Right lobe of liver (tissue), 6 donors: ENCODE measurements at regions not wholly inside any gene's neighbourhood (a gene's known extent, or its start where the extent isn't known, plus 50 kb on each side); places are given as distances from the start of the nearest gene placed in this dataset.

Experiments
- ATAC-seq, 4 donors: fragments of 200-7000 bp; cut with Tn5 transposase; one replicate each; pipeline ENCODE4 v1.9.1; 2020; ENCODE audit warnings: mild to moderate bottlenecking in 4 of 4, moderate library complexity in 4 of 4
- DNase-seq, 3 donors: peaks; one replicate each; pipeline ENCODE4 v3.0.0-alpha.2; 2020
- H3K27ac ChIP-seq, 3 donors: fragments of 200-600 bp; one replicate each; pipeline ENCODE4 v1.8.0; 2022
- H3K27me3 ChIP-seq, 2 donors: fragments of 200-600 bp; one replicate each; pipeline ENCODE4 v1.8.0; 2022
- H3K36me3 ChIP-seq, 4 donors: fragments of 200-600 bp; sonication (generic) in 1 of 4; one replicate each; pipeline versions ENCODE4 v1.5.1 to v1.8.0; 2017 to 2022; ENCODE audit warnings: control low read depth in 1 of 4
- H3K4me1 ChIP-seq, 4 donors: fragments of 200-600 bp; sonication (generic) in 1 of 4; one replicate each; pipeline versions ENCODE4 v1.5.1 to v1.8.0; 2017 to 2022; ENCODE audit warnings: control low read depth in 1 of 4
- H3K4me3 ChIP-seq, 3 donors: fragments of 200-600 bp; one replicate each; pipeline ENCODE4 v1.8.0; 2022
- H3K9me3 ChIP-seq, 4 donors: fragments of 200-600 bp; sonication (generic) in 1 of 4; one replicate each; pipeline versions ENCODE4 v1.5.1 to v1.8.0; 2017 to 2022; ENCODE audit warnings: control low read depth in 1 of 4
- POLR2A ChIP-seq: fragments of 450-650 bp; IDR thresholded peaks from one replicate; pipeline ENCODE4 v1.6.1; 2017; ENCODE audit warnings: antibody characterized with exemption, mild to moderate bottlenecking
- WGBS: methylation state at CpG from one replicate; pipeline ENCODE4 v1.1.6; 2018; ENCODE audit warnings: low coverage, low lambda C conversion rate; ENCODE audit not compliant: insufficient coverage; ENCODE audit errors: missing lambda C conversion rate; 5-methylcytosine and 5-hydroxymethylcytosine counted together
- intact Hi-C, 2 donors: fragments of 100-400 bp; cut with DNase I; formaldehyde crosslinking; loops; one replicate each; pipeline versions ENCODE4 v1.11.2 to v1.14.1; 2022
- TF ChIP-seq, protein P1 (sequence below), 4 donors: fragments of 200-600 bp in 3 of 4; fragments of 450-650 bp in 1 of 4; IDR thresholded peaks; one replicate each; pipeline versions ENCODE4 v1.5.1 to v1.8.0; 2016 to 2022; ENCODE audit warnings: antibody characterized with exemption in 4 of 4, mild to moderate bottlenecking in 2 of 4
- donor health status: DM: no; HTN: yes; CAD: no.
- donor health status: DM: no; HTN: no; CAD: no.
- donor health status: DM: no; HTN: no; CAD: no.
- donor health status: DM: no; HTN: yes; CAD: no.
- donor health status: DM: no; HTN: yes; CAD: no.

DNA sequence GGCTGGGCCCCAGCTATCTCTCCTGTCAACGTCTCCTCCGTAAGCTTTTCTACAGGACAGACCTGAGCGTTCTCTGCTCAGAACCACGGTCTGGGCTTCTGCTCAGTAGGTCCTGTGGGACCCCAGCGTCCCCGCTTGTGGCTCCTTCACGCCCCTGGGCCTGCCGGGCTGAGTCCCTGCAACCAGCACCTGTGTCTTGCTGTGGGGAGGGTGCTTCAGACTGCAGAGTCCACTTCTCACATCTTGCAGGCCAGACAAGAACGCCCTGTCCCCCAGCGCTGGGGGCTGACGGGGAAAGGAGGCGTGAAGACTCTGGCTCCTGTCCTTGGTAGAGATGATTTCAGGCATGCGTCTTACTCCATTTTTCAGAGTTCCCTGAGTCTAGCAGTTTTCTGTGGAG lies 1480.8 kb downstream of the BRD1 start:
- ATAC-seq (no peak), DNase-seq (peak in 1 of 3 donors; percentile 47)
- H3K4me3 ChIP-seq = no peak overlapping the region
- no peaks in the 10 kb centered on the region for H3K36me3 ChIP-seq
- no peak overlapping the region for H3K27ac ChIP-seq
- no peaks in the 10 kb centered on the region for H3K4me1 ChIP-seq
- H3K27me3 ChIP-seq = no peaks in the 10 kb centered on the region
- no peaks in the 10 kb centered on the region for H3K9me3 ChIP-seq
- intact Hi-C loops = no loop called here
- 59% methylated on average over 8 of the region's 13 CpGs for WGBS
- no peak for TF ChIP-seq POLR2A
- TF ChIP-seq, protein P1, sequence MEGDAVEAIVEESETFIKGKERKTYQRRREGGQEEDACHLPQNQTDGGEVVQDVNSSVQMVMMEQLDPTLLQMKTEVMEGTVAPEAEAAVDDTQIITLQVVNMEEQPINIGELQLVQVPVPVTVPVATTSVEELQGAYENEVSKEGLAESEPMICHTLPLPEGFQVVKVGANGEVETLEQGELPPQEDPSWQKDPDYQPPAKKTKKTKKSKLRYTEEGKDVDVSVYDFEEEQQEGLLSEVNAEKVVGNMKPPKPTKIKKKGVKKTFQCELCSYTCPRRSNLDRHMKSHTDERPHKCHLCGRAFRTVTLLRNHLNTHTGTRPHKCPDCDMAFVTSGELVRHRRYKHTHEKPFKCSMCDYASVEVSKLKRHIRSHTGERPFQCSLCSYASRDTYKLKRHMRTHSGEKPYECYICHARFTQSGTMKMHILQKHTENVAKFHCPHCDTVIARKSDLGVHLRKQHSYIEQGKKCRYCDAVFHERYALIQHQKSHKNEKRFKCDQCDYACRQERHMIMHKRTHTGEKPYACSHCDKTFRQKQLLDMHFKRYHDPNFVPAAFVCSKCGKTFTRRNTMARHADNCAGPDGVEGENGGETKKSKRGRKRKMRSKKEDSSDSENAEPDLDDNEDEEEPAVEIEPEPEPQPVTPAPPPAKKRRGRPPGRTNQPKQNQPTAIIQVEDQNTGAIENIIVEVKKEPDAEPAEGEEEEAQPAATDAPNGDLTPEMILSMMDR (IDR thresholded peaks at IDR 0.05) = no peak

GRCh38 chr22:48346311-48346710 lies 1481.4 kb downstream of the BRD1 start:
- Histone ChIP-seq H3K36me3 (no peaks in the 10 kb centered on the region), H3K27me3 (no peaks in the 10 kb centered on the region), H3K4me1 (no peaks in the 10 kb centered on the region), H3K4me3 (no peak overlapping the region), H3K9me3 (no peaks in the 10 kb centered on the region), H3K27ac (no peak overlapping the region)
- intact Hi-C loops = no loop called here
- 73% methylated on average over 4 of the region's 12 CpGs for WGBS
- ATAC-seq = no peak
- DNase-seq = peak in 1 of 3 donors; percentile 37
- no peak for TF ChIP-seq POLR2A
- TF ChIP-seq, protein P1 (IDR thresholded peaks at IDR 0.05) = no peak

DNA sequence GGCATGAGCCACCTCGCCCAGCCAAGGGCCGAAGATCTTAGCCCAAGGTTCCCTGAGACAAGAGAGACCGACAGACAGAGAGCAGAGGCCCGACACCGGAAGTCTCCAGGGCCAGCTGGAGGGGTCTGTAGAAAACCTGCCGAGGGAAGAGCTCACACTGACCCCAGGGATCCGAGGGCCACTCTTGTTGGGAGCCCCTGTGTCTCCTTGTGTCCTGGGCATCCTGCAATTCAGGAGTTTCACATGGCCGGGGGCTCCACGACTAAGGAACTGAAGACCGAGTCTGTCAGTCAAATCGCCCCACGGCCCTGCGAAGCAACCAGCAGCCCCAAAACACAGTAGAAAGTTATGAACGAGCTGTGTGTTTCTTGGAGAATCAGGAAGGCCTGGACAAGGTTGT lies 1482.0 kb downstream of the BRD1 start:
- no peak for ATAC-seq
- 63% methylated on average over 8 of the region's 14 CpGs for WGBS

DNA sequence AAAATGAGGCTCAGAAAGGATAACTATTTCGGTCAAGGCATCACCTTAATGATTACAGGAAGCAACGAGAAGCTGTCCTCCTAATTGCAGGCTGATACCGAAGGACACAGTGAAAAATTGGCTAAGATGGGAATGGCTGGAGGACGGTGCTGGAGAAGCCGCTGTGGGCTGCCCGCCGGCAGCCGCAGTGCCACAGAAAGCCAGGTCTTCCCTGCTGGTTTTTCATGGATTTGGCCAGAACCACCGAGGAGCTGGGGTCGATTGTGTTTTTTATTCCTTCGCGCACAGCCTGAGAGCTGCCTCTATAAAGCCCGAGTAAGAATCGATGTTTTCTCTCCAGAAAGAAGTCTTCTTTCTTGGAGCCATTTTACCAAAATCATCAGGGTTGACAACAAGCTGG lies 1484.2 kb downstream of the BRD1 start:
- no peaks in the 10 kb centered on the region for H3K36me3 ChIP-seq
- ATAC-seq (no peak), DNase-seq (no peak)
- no peak overlapping the region for H3K27ac ChIP-seq
- H3K27me3 ChIP-seq = no peaks in the 10 kb centered on the region
- H3K4me3 ChIP-seq = no peak overlapping the region
- intact Hi-C loops = no loop called here
- WGBS = 70% methylated on average over 12 of the region's 14 CpGs
- TF ChIP-seq POLR2A = no peak
- TF ChIP-seq, protein P1 (IDR thresholded peaks at IDR 0.05) = no peak
- H3K4me1 ChIP-seq = no peaks in the 10 kb centered on the region
- H3K9me3 ChIP-seq = no peaks in the 10 kb centered on the region

More for the DNA sequence above, 1482.0 kb downstream of the BRD1 start:
- Histone ChIP-seq H3K4me1 (no peaks in the 10 kb centered on the region), H3K27ac (no peak overlapping the region), H3K4me3 (no peak overlapping the region), H3K36me3 (no peaks in the 10 kb centered on the region), H3K9me3 (no peaks in the 10 kb centered on the region), H3K27me3 (no peaks in the 10 kb centered on the region)
- TF ChIP-seq, protein P1 (IDR thresholded peaks at IDR 0.05) = no peak
- no peak for TF ChIP-seq POLR2A
- intact Hi-C loops = no loop called here
- DNase-seq = peak in 1 of 3 donors; percentile 25

DNA sequence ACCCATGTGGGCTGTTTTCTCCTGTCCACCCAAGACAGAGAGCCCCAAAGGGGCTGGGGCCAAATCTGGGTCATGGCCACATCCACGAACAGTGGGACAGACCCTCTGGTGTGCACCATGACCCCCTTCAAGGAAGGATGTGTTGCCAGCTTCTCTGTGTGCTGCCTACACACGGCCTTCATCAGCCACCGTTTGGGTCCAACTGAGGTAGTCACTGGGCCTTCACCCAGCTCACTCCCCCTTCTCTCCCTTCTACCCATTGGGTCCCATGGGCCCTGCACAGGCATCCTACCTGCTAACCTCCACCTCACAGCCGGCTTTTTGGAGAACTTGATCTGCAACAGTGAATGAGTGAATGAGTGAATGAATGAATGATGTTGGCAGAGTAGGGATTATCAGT lies 1484.9 kb downstream of the BRD1 start:
- no peaks in the 10 kb centered on the region for H3K9me3 ChIP-seq
- H3K4me3 ChIP-seq = no peak overlapping the region
- DNase-seq (peak in 1 of 3 donors; percentile 27), ATAC-seq (no peak)
- no peaks in the 10 kb centered on the region for H3K36me3 ChIP-seq
- TF ChIP-seq, protein P1 (IDR thresholded peaks at IDR 0.05) = no peak
- no peak for TF ChIP-seq POLR2A
- H3K4me1 ChIP-seq = no peaks in the 10 kb centered on the region
- WGBS = 73% methylated on average over 3 of the region's 4 CpGs
- H3K27me3 ChIP-seq = no peaks in the 10 kb centered on the region
- no peak overlapping the region for H3K27ac ChIP-seq
- intact Hi-C loops = no loop called here
